ENCODE measurements at regions not wholly inside any gene's neighbourhood (a gene's known extent, or its start where the extent isn't known, plus 50 kb on each side); places are given as distances from the start of the nearest gene placed in this dataset.

DNA sequence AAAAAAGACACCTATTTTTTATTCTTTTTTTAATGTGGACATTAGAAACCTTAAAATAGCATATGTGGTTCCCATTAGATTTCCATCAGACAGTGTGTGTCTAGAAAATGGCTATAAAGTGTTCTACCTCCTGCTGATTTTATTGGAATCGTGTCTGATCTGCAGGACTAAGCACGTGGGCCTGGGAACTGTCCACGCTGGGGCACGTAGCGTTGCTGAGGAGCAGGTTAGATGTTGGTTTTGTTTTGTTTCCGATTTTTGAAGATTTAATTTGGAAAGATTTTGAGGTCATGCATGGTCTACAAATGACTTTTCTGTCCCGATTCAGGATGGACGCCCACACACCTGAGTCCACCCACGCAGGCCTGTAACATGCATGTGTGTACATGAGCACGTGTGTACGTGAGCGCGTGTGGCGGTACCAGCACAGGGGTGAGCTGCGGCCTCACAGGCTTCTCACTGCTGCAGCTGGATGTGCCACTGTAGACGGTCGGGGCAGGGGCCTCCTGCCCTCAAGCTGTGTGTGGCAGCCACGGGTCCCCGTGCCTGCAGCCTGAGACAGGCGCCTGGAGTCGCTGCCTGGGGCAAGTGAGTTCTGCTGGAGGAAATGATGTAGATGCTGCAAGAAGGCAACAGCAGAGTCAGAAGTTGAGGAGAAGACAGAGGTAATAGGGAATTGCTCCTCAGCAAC lies 99.7 kb upstream of the CTDP1 start:
- Mint-ChIP-seq H3K4me1 (peaks cover 12% of the 10 kb centered on the region), H3K27me3 (no peaks in the 10 kb centered on the region), H3K36me3 (no peaks in the 10 kb centered on the region), H3K27ac (no peak overlapping the region), H3K4me3 (no peak overlapping the region), H3K9me3 (peaks cover 7% of the 10 kb centered on the region)
- CTCF ChIA-PET, result no interaction called here
- peak; percentile 7 for DNase-seq

DNA sequence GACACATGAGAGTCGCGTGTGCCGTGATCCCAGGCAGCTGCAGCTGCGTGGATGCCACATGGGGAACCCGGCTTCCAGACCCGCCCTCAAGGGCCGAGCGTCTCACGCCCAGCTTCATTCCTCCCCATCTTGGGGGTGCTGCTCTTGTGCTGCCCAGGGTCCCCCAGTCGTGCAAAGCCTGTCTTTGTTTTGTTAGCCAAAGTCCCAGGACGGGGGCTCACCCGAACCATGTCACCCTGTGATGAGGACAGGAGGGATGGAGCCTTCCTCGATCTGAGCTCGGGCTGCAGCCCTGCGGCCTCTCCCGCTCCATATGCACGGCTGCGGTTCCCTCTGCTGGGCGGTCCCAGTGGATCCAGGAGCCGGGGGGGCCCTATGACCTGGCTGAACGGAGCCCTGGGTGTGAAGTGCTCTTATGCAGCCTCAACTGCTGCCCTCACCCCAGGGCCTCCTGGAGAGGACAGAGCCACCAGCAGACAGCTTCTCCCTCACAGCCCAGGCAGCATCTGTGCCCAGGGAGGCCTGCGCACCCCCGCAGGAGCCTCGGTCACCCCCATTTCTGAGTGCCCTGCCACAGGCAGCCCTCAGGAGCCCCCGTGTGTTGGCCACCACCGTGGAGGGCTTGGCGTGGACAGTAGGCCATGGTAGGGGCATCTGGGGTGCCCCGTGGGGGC lies 99.0 kb upstream of the CTDP1 start:
- Mint-ChIP-seq H3K4me3 (no peak overlapping the region), H3K9me3 (peaks cover 7% of the 10 kb centered on the region), H3K36me3 (no peaks in the 10 kb centered on the region), H3K4me1 (peaks cover 6% of the 10 kb centered on the region), H3K27me3 (no peaks in the 10 kb centered on the region), H3K27ac (no peak overlapping the region)
- CTCF ChIA-PET, result no interaction called here
- DNase-seq, result peak; percentile 14

- H3K4me3 Mint-ChIP-seq, result no peak overlapping the region
- DNase-seq, result peak; percentile 11
- no peak overlapping the region for H3K27ac Mint-ChIP-seq
- H3K4me1 Mint-ChIP-seq, result no peaks in the 10 kb centered on the region
- no peaks in the 10 kb centered on the region for H3K27me3 Mint-ChIP-seq
- CTCF ChIA-PET, result no interaction called here
- peaks cover 7% of the 10 kb centered on the region for H3K9me3 Mint-ChIP-seq
- H3K36me3 Mint-ChIP-seq, result no peaks in the 10 kb centered on the region
Observed at GRCh38 chr18:79581406-79581805, 98.2 kb upstream of the CTDP1 start.

DNA sequence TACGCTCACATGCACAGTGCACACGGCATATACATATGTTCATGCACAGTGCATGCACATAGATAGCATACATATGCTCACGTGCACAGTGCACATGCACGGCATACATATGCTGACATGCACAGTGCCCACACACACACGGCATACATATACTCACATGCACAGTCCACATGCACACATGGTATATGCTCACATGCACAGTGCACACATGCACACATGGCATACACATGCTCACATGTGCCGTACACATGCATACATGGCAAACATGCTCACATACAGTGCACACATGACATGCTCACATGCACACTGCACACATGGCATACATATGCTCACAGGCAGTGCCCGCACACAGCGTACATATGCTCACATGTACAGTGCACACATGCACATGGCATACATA lies 97.7 kb upstream of the CTDP1 start:
- no peak overlapping the region for H3K27ac Mint-ChIP-seq
- peak; percentile 6 for DNase-seq
- no peaks in the 10 kb centered on the region for H3K27me3 Mint-ChIP-seq
- H3K4me1 Mint-ChIP-seq, result no peaks in the 10 kb centered on the region
- peaks cover 7% of the 10 kb centered on the region for H3K9me3 Mint-ChIP-seq
- H3K4me3 Mint-ChIP-seq, result no peak overlapping the region
- CTCF ChIA-PET, result no interaction called here
- no peaks in the 10 kb centered on the region for H3K36me3 Mint-ChIP-seq

- no peaks in the 10 kb centered on the region for H3K27me3 Mint-ChIP-seq
- H3K36me3 Mint-ChIP-seq, result no peaks in the 10 kb centered on the region
- H3K4me3 Mint-ChIP-seq, result no peak overlapping the region
- H3K4me1 Mint-ChIP-seq, result no peaks in the 10 kb centered on the region
- peaks cover 7% of the 10 kb centered on the region for H3K9me3 Mint-ChIP-seq
- CTCF ChIA-PET, result no interaction called here
- peak; percentile 1 for DNase-seq
- H3K27ac Mint-ChIP-seq, result no peak overlapping the region
Observed at GRCh38 chr18:79582978-79583377, 96.6 kb upstream of the CTDP1 start.

GRCh38 chr18:79583426-79583825 lies 96.2 kb upstream of the CTDP1 start:
- Mint-ChIP-seq H3K27ac (no peak overlapping the region), H3K36me3 (no peaks in the 10 kb centered on the region), H3K4me3 (no peak overlapping the region), H3K4me1 (no peaks in the 10 kb centered on the region), H3K27me3 (no peaks in the 10 kb centered on the region), H3K9me3 (peaks cover 7% of the 10 kb centered on the region)
- CTCF ChIA-PET, result no interaction called here
- no peak for DNase-seq

DNA sequence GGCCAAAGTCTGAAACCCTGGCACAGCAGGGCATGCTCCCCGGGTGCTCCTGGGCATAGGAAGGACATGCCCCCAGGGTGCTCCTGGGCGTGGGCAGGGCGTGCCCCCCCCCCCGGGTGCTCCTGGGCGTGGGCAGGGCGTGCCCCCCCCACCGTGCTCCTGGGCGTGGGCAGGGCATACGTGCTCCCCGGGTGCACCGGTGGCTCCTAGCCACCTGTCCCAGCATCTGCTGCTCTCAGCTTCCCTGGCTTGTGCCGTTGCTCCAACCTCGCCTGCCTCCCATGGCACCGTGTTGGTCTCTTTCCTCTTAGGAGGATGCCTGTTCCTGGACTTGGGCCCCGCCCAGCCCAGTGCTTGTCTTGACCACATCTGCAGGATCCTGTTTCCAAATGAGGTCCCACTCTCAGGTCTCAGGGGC lies 95.6 kb upstream of the CTDP1 start:
- Mint-ChIP-seq H3K36me3 (no peaks in the 10 kb centered on the region), H3K27ac (no peak overlapping the region)
- CTCF ChIA-PET, result no interaction called here

DNA sequence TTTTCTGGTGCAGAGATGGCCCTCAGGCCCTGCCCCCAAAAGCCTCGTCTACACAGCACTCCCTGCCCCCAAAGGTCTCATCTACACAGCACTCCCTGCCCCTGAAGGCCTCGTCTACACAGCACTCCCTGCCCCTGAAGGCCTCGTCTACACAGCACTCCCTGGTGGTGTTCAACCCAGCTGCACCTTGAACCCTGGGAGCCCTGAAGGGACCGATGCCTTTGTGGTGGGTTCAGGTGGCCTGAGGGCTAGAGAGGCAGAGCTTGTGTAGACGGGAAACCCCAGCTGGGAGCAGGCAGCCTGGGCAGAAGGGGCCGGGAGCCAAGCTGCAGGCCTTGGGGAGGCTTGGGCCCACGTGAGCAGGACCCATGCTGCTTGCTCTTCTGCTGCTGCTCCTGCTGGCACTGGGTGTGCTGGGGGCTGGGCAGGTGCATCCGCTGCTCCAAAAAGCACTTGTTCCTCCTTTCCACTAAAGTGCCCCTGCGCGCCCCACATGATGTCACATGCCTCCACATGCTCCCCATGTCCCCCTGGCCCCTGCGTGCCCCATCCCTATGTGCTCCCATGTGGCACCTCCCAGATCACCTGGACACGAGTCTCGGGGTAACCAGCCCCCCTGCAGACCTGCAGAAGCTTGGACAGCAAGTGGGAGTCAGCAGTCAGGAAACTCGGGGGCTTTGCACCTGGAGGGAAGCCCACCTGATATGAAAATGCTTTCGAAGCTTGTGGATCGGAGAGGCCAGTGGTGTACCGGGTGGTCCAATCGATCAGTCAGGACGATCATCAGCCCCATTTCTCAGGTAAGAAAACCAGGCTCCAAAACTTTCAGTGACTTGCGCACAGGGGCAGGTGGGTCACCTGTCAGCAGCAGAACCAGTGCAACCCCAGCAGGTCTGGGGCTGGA lies 94.9 kb upstream of the CTDP1 start:
- CTCF ChIA-PET, result no interaction called here
- H3K27me3 Mint-ChIP-seq, result no peaks in the 10 kb centered on the region
- no peaks in the 10 kb centered on the region for H3K36me3 Mint-ChIP-seq
- DNase-seq, result peak; percentile 15
- no peak overlapping the region for H3K27ac Mint-ChIP-seq
- H3K4me1 Mint-ChIP-seq, result no peaks in the 10 kb centered on the region
- no peak overlapping the region for H3K4me3 Mint-ChIP-seq
- peaks cover 7% of the 10 kb centered on the region for H3K9me3 Mint-ChIP-seq

More for the DNA sequence above, 95.6 kb upstream of the CTDP1 start:
- Mint-ChIP-seq H3K27me3 (no peaks in the 10 kb centered on the region), H3K9me3 (peaks cover 7% of the 10 kb centered on the region), H3K4me1 (no peaks in the 10 kb centered on the region), H3K4me3 (no peak overlapping the region)
- peak; percentile 14 for DNase-seq

DNA sequence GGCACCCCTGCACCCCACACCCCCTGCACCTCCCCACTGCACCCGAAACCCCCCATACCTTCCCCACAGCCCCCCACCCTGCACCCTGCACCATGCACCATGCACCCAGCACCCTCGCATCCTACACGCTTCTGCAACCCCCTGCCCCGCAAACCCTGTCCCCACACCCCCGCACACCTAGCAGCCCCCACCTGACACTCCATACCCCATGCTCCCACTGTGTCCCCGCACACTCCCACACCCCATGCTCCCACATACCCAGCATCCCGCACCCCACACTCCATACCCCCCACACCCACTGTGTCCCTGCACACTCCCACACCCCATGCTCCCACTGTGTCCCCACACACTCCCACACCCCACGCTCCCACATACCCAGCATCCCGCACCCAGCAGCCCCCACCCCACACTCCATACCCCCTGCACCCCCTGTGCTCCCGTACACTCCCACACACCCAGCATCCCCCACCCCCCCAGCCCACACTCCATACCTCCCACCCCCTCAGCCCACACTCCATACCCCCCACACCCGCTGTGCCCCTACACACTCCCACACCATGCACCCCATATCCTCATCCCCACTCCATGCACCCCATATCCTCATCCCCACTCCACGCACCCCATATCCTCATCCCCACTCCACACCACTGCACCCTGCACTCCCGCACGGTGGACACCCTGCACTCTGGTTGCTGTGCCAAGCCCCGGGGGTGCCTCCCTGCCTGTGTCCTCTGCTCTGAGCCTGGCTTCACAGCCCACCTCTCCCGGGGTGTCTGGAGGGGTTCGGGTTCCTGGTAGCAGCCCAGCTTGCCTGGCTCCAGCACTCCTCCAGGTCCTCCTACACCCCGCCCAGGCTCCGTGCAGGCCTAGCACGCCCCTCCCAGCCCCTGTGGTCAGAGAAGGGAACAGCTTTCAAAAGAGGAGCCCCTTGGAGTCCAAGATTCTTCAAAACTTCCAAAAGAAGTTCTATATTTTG lies 93.9 kb upstream of the CTDP1 start:
- peaks cover 7% of the 10 kb centered on the region for H3K9me3 Mint-ChIP-seq
- no peaks in the 10 kb centered on the region for H3K4me1 Mint-ChIP-seq
- no peaks in the 10 kb centered on the region for H3K27me3 Mint-ChIP-seq
- peak; percentile 11 for DNase-seq
- CTCF ChIA-PET, result no interaction called here
- H3K27ac Mint-ChIP-seq, result no peak overlapping the region
- H3K36me3 Mint-ChIP-seq, result no peaks in the 10 kb centered on the region
- H3K4me3 Mint-ChIP-seq, result no peak overlapping the region

- Mint-ChIP-seq H3K27ac (no peak overlapping the region), H3K27me3 (peaks cover 4% of the 10 kb centered on the region)
Observed at GRCh38 chr18:79586436-79587225, 93.0 kb upstream of the CTDP1 start.

DNA sequence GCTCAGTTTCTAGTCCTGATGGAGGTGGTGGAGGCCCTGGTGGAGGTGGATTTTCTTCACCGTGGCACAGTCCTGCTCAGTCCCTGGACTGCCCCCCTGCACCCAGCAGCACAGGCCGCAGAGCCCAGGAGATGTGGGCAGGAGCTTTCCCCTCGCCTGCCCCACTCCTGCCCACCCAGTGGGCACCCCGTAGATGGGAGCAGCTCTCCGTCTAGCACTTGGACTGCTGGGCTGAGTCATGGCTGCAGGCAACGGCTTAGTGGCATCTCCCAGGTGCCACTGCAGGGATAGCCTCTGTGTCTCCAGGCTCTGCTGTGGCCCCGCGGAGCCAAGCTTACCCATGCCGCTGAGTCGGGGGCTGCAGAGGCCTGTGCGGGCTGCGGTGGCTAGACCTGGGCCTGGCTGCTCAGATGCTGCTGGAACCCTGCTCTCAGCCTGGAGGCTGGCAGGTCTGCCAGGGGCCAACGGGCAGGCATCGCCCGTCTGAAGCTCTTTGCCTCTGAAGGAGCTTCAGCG lies 92.3 kb upstream of the CTDP1 start:
- H3K9me3 Mint-ChIP-seq, result peaks cover 4% of the 10 kb centered on the region
- no peak overlapping the region for H3K27ac Mint-ChIP-seq
- no peak overlapping the region for H3K4me3 Mint-ChIP-seq
- no peaks in the 10 kb centered on the region for H3K4me1 Mint-ChIP-seq
- H3K36me3 Mint-ChIP-seq, result no peaks in the 10 kb centered on the region
- CTCF ChIA-PET, result interaction anchor here (0.5 kb wide), 1 partner anchor 15 kb away, joined by 3 read pairs; no protein-coding TSS in a partner anchor
- DNase-seq, result peak; percentile 17
- peaks cover 4% of the 10 kb centered on the region for H3K27me3 Mint-ChIP-seq

More at GRCh38 chr18:79586436-79587225, 93.0 kb upstream of the CTDP1 start:
- CTCF ChIA-PET, result no interaction called here
- Mint-ChIP-seq H3K4me3 (no peak overlapping the region), H3K9me3 (peaks cover 7% of the 10 kb centered on the region), H3K36me3 (no peaks in the 10 kb centered on the region), H3K4me1 (no peaks in the 10 kb centered on the region)
- DNase-seq, result peak; percentile 16

- Mint-ChIP-seq H3K27me3 (peaks cover 10% of the 10 kb centered on the region), H3K4me1 (no peaks in the 10 kb centered on the region), H3K36me3 (no peaks in the 10 kb centered on the region), H3K27ac (no peak overlapping the region), H3K9me3 (peaks cover 3% of the 10 kb centered on the region), H3K4me3 (no peak overlapping the region)
- CTCF ChIA-PET, result interaction anchor here (0.5 kb wide), 1 partner anchor 14 kb away, joined by 3 read pairs; no protein-coding TSS in a partner anchor
- DNase-seq, result peak; percentile 17
Observed at GRCh38 chr18:79587779-79588635, 91.6 kb upstream of the CTDP1 start.
